DOHH2 (cell line): ENCODE measurements at regions not wholly inside any gene's neighbourhood (a gene's known extent, or its start where the extent isn't known, plus 50 kb on each side); places are given as distances from the start of the nearest gene placed in this dataset.

ENCODE experiments used
- H3F3A ChIP-seq: fragments of 200-600 bp; sonication (generic), shearing (Covaris generic); 2 replicates; pipeline ENCODE4 v1.6.0; 2016; ENCODE audit warnings: antibody characterized with exemption, mild to moderate bottlenecking; ENCODE audit not compliant: control insufficient read depth, insufficient read depth
- H3K27ac ChIP-seq: fragments of 200-600 bp; sonication (generic); 2 replicates; pipeline ENCODE4 v1.5.1; 2014; ENCODE audit warnings: low read depth, mild to moderate bottlenecking, low read length, moderate library complexity
- H3K27me3 ChIP-seq: fragments of 200-600 bp; sonication (generic); 2 replicates; pipeline ENCODE4 v1.6.1; 2014; ENCODE audit warnings: mild to moderate bottlenecking, low read length, mixed read lengths; ENCODE audit not compliant: control insufficient read depth
- H3K36me3 ChIP-seq: fragments of 200-600 bp; sonication (generic); 2 replicates; pipeline ENCODE4 v1.6.1; 2014; ENCODE audit warnings: mild to moderate bottlenecking, low read length, moderate library complexity, mixed read lengths; ENCODE audit not compliant: control insufficient read depth
- H3K4me1 ChIP-seq: fragments of 200-600 bp; sonication (generic); 2 replicates; pipeline ENCODE4 v1.6.1; 2014; ENCODE audit warnings: mild to moderate bottlenecking, low read length, mixed read lengths; ENCODE audit not compliant: control insufficient read depth
- H3K4me2 ChIP-seq: fragments of 200-600 bp; sonication (generic); 2 replicates; pipeline ENCODE4 v1.6.0; 2014; ENCODE audit warnings: mild to moderate bottlenecking, low read length, moderate library complexity
- H3K4me3 ChIP-seq: fragments of 200-600 bp; sonication (generic); 2 replicates; pipeline ENCODE4 v1.5.1; 2014; ENCODE audit warnings: mild to moderate bottlenecking, low read length, mixed read lengths
- H3K79me2 ChIP-seq: fragments of 200-600 bp; sonication (generic); 2 replicates; pipeline ENCODE4 v1.6.1; 2014; ENCODE audit warnings: mild to moderate bottlenecking, low read length, mixed read lengths; ENCODE audit not compliant: control insufficient read depth
- H3K9me2 ChIP-seq: fragments of 200-600 bp; sonication (generic); replicated peaks from 2 replicates; pipeline ENCODE4 v1.6.1; 2014; ENCODE audit warnings: mild to moderate bottlenecking, low read length, mixed read lengths; ENCODE audit not compliant: control insufficient read depth
- H3K9me3 ChIP-seq: fragments of 200-600 bp; sonication (generic); 2 replicates; pipeline ENCODE4 v1.6.1; 2014; ENCODE audit warnings: antibody characterized with exemption, low read length, mixed read lengths; ENCODE audit not compliant: control insufficient read depth, insufficient read depth
- H4K20me1 ChIP-seq: fragments of 200-600 bp; sonication (generic); 2 replicates; pipeline ENCODE4 v1.6.0; 2014; ENCODE audit warnings: low read depth, mild to moderate bottlenecking, antibody characterized with exemption, low read length, moderate library complexity; ENCODE audit not compliant: control insufficient read depth, insufficient read depth
- EZH2phosphoT487 ChIP-seq: fragments of 200-600 bp; sonication (generic); IDR thresholded peaks from 2 replicates; pipeline ENCODE4 v1.6.1; 2017; ENCODE audit warnings: borderline replicate concordance, mild to moderate bottlenecking, antibody characterized with exemption, low read length, moderate library complexity, mixed read lengths
- TF ChIP-seq, protein P1 (sequence below): fragments of 200-600 bp; sonication (generic); IDR thresholded peaks from one replicate; pipeline ENCODE4 v1.5.1; 2014; ENCODE audit warnings: antibody characterized with exemption, mild to moderate bottlenecking, low read depth, low read length; ENCODE audit not compliant: poor library complexity, severe bottlenecking

DNA sequence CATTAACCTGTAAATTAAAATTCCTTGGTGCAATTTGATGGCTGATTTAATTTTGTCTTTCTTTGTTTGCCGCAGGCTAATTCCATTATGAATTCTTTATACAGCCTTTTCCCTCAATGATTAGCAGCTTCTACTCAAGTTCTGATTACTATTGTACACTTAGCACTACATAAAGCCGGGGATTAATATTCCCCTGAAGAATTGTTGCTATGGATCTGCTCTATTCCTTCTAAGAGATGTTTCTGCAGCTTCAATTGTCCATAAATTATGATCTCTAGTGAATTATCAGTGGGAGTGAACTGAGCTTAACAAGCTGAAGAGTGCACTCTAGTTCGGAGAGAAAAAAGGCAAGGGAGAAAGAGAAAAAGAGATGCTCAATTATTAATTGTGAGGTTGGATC, 433.7 kb upstream of the SPRED2 start:
- Histone ChIP-seq H3K27ac (no peak overlapping the region), H3K36me3 (no peaks in the 10 kb centered on the region), H3K4me2 (no peak overlapping the region), H3F3A (no peaks in the 10 kb centered on the region), H3K4me3 (no peak overlapping the region), H3K79me2 (no peaks in the 10 kb centered on the region), H3K4me1 (no peaks in the 10 kb centered on the region), H3K9me2 (no peaks in the 10 kb centered on the region), H3K9me3 (no peaks in the 10 kb centered on the region), H3K27me3 (no peaks in the 10 kb centered on the region), H4K20me1 (no peaks in the 10 kb centered on the region)
- TF ChIP-seq EZH2phosphoT487, result no peak
- TF ChIP-seq, protein P1, sequence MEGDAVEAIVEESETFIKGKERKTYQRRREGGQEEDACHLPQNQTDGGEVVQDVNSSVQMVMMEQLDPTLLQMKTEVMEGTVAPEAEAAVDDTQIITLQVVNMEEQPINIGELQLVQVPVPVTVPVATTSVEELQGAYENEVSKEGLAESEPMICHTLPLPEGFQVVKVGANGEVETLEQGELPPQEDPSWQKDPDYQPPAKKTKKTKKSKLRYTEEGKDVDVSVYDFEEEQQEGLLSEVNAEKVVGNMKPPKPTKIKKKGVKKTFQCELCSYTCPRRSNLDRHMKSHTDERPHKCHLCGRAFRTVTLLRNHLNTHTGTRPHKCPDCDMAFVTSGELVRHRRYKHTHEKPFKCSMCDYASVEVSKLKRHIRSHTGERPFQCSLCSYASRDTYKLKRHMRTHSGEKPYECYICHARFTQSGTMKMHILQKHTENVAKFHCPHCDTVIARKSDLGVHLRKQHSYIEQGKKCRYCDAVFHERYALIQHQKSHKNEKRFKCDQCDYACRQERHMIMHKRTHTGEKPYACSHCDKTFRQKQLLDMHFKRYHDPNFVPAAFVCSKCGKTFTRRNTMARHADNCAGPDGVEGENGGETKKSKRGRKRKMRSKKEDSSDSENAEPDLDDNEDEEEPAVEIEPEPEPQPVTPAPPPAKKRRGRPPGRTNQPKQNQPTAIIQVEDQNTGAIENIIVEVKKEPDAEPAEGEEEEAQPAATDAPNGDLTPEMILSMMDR, result no peak

DNA sequence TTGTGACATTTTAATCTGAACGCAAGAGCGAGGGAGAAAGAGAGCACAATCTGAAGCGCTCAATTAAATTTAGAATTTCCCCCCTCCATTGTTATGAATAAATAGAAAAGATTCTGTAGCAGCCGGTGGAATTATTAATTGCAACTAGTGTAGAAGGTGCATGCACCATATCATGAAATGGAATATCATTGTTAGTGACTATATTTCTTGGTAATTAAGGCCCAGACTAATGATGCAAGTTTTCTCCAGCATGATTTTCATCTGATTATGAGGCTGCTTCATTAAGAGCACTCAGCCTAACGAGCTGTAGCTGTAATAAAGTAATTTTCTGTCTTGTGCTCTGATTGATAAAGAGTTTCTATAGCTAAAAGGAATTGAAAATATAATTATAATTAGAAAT, 432.2 kb upstream of the SPRED2 start:
- no peak overlapping the region for H3K4me2 ChIP-seq
- H3K36me3 ChIP-seq, result no peaks in the 10 kb centered on the region
- H3K79me2 ChIP-seq, result no peaks in the 10 kb centered on the region
- no peaks in the 10 kb centered on the region for H4K20me1 ChIP-seq
- no peaks in the 10 kb centered on the region for H3K9me3 ChIP-seq
- H3F3A ChIP-seq, result no peaks in the 10 kb centered on the region
- TF ChIP-seq, protein P1, result no peak
- no peak for TF ChIP-seq EZH2phosphoT487
- no peaks in the 10 kb centered on the region for H3K9me2 ChIP-seq
- no peak overlapping the region for H3K4me3 ChIP-seq
- H3K4me1 ChIP-seq, result no peaks in the 10 kb centered on the region
- no peak overlapping the region for H3K27ac ChIP-seq
- no peaks in the 10 kb centered on the region for H3K27me3 ChIP-seq

DNA sequence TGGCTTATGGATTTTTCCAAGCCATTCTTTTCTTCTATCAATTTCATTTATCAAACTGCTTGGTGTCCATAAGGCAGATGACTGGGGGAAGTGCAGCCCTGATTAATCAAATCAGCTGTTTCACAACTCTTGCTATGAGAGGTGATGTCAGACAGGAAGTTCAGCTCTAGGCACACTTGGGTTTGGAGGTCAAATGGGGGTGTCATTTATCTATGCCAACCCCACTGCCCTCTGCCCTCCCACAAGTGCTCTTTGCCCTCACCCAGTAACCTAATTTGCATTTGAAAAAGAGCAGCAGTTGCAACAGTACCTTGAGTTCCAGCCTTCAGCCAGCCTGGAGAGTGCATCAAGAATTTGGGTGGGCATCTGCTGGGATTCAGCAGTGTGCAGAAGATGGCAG, 431.3 kb upstream of the SPRED2 start:
- H3K27me3 ChIP-seq, result no peaks in the 10 kb centered on the region
- H3K9me3 ChIP-seq, result no peaks in the 10 kb centered on the region
- no peak overlapping the region for H3K27ac ChIP-seq
- no peaks in the 10 kb centered on the region for H3K79me2 ChIP-seq
- H3F3A ChIP-seq, result no peaks in the 10 kb centered on the region
- no peak overlapping the region for H3K4me2 ChIP-seq
- H3K36me3 ChIP-seq, result no peaks in the 10 kb centered on the region
- no peak overlapping the region for H3K4me3 ChIP-seq
- no peaks in the 10 kb centered on the region for H3K4me1 ChIP-seq
- no peaks in the 10 kb centered on the region for H4K20me1 ChIP-seq
- TF ChIP-seq, protein P1, result no peak
- H3K9me2 ChIP-seq, result no peaks in the 10 kb centered on the region

DNA sequence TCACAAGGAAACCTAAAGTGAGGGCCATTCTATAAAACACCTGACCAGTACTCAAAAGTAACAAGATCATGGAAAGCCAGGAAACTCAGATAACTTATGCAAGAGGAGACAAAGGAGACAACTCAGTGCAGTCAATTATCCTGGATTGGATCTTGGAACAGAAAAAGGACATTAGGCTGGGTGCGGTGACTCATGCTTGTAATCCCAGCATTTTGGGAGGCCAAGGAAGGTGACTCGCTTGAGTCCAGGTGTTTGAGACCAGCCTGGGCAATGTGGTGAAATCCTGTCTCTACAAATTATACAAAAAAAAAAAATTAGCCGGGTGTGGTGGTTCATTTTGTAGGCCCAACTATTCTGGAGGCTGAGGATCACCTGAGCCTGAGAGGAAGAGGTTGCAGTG, 424.5 kb upstream of the SPRED2 start:
- Histone ChIP-seq H3K9me2 (no peaks in the 10 kb centered on the region; the same call in 1 of the 2 replicates), H3K9me3 (no peaks in the 10 kb centered on the region), H3K4me3 (no peak overlapping the region), H3K36me3 (no peaks in the 10 kb centered on the region), H3F3A (no peaks in the 10 kb centered on the region), H3K27me3 (no peaks in the 10 kb centered on the region), H4K20me1 (no peaks in the 10 kb centered on the region), H3K4me2 (no peak overlapping the region), H3K79me2 (no peaks in the 10 kb centered on the region), H3K27ac (no peak overlapping the region), H3K4me1 (no peaks in the 10 kb centered on the region)
- no peak for TF ChIP-seq EZH2phosphoT487
- TF ChIP-seq, protein P1, result no peak
